DMS 273 treated with DMSO at 0.1 percent for 48 hours (cell line): ENCODE measurements at regions not wholly inside any gene's neighbourhood (a gene's known extent, or its start where the extent isn't known, plus 50 kb on each side); places are given as distances from the start of the nearest gene placed in this dataset.
"Not testable (repeated sequence)": the region's sequence is repeated elsewhere in the genome, so short reads cannot be mapped to it uniquely, and the experiment has no call there.

ENCODE experiments used
- DNase-seq: peaks from one replicate; lab custom pipeline; 2025; lab: John Stamatoyannopoulos, UW

DNA sequence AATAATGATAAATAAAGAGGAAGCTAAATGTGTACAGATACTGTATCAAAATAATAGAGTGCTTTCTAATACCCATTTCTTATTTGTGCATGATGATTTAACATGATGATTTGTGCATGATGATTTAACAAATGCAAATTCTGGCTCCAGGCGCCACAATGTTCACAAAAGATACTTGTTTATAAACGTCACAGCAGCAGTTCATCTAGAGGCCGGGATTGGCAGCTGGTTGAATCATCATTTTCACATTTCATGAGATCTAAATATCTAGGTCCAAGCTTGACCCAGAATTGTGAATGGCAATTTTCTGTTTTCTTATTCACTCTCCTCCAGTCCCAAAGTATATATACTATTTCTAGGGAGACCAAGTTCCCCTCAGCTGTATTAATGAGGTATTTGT, 322.0 kb downstream of the SUCLG1 start:
- no peak for DNase-seq

- no peak for DNase-seq
Measured at GRCh38 chr2:84132370-84132769, 326.7 kb downstream of the SUCLG1 start.

DNA sequence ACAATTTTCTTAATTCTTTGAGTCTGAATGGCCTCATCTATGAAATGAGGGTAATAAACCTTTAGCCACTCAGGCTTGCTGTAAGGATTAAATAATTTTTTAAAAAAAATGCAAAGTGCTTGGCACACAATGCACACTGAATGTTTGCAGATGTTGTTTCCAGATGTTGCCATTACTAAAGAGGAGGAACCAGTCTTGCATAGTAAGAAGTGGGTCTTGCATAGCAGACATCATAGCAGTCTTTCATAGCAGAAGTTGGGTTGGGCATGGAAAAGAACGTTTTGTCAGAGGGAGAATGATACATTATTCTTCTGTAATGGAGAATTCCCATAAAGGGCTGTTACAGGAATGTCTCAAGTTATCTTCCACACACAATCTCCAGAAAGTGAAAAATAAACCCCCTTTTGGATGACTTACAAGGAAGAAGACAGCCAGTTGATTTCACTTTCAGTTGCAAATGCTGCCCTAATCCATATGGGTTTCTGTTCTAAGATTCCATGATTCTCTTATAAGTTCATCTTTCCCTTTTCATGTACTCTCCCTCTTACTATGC, 327.7 kb downstream of the SUCLG1 start:
- no peak for DNase-seq

GRCh38 chr2:84129018-84129417, 330.1 kb downstream of the SUCLG1 start:
- no peak for DNase-seq

DNA sequence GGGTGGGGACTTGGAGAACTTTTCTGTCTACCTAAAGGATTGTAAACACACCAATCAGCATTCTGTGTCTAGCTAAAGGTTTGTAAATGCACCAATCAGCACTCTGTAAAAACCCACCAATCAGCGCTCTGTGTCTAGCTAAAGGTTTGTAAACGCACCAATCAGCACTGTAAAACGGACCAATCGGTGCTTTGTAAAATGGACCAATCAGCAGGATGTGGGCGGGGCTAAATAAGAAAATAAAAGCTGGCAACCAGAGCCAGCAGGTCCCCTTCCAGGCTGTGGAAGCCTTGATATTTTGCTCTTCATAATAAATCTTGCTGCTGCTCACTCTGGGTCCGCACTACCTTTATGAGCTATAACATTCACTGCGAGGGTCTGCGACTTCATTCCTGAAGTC, 331.3 kb downstream of the SUCLG1 start:
- DNase-seq, result not testable (repeated sequence)

- no peak for DNase-seq
Measured at GRCh38 chr2:84126530-84126929, 332.6 kb downstream of the SUCLG1 start.

DNA sequence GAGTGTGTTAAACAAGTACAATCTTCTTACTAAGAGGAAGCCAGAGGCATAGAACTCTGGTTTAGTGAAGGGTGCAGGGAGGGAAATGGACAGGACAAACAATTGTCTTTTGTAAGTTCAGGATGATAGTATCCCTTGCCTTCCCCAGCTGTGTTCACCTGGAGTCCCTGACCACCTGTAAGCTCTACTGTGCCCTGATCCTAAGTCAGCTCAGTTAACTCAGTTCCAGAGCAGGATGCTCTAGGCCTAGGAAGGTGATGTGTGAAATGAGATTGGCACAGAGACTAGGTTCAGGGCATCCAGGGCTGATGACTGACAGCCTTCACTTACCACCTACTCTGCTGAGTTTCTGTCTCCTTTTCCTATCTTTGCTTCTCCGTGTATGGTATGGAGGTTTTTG, 333.0 kb downstream of the SUCLG1 start:
- no peak for DNase-seq

DNA sequence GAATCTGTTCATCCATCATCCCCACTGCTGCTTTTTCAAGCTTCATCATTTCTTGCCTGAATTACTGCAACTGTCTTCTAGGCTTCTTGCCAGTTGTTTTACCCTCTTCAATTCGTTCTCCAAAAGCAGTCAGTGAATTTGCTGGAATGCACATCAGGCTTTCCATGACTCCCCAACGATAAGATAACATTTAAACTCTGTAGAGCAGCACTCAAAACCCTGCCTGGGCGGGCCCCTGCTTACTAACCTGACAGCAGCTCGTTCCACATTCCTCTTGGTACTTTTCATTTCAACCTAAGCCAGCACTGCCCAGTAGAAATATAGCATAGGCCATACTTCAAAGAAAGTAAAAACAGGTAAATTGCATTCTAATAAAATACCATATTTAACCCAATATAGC, 342.9 kb downstream of the SUCLG1 start:
- no peak for DNase-seq

DNA sequence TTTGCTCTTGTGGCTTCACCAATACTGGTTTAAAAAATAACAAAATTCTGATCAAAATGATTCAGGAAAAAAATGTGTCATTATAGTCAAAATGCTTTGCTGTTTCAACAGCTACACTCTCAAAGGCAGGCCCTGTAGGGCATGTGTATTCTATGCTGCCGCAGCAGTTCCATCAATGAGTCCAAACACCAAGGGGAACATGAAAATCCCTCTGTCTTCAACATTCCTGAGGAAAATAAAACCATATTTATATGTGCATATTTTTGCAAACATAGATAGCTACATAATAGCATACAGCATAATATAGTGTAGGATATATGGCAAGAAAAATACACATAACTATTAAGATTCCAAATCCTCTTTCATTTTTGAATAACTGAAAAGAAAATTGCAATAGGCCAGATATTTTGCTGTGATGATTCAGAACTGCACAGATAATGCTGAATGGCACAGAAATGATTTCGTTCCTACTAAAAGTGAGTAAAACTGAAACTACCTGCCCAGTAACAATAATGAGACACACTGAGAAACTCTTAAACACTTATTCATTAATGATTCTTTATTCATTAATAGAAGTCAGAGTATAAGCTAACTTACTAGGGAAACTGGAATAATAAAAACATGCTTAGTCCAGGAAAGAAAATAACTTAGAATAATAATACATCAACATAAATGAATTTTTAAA, 343.8 kb downstream of the SUCLG1 start:
- DNase-seq, result no peak

GRCh38 chr2:84103816-84104527, 355.1 kb downstream of the SUCLG1 start:
- DNase-seq, result not testable (repeated sequence)

DNA sequence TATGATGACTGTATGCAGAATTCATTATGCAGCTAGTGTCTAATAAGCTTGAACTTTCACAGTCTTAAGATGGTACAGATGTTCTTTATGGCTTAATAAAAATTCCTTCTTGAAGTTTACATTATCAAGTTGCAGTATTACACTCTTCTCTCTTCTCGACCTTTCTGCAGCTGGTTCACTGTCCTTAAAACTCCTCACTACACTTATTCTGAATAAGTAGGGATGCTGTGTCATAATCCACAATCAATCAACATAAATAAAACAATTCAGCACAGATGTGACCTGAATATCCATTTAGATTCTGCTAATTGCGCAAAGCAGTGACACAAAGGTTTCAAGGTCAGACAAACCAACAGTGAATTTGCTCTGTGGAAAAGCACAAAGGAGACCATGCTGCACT, 356.8 kb downstream of the SUCLG1 start:
- DNase-seq, result no peak

DNA sequence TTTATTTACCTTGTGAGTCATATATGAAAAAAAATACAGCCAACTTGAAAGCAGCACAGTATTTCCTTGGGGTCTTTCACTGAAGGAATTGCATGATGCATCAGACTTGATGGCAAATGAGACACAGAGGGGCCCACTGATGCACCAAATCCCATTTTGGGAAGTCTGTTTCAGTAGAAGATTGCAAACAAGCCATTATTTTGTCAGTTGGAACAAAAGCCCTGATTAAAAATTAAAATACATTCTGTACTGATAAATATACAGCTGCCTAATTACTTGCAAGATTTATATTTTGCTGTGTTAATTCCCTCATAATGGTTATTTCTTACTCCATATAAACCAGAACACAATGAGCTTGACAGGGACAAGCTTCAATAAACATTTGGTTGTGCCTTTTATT, 370.4 kb downstream of the SUCLG1 start:
- no peak for DNase-seq

GRCh38 chr2:84085562-84085961, 373.5 kb downstream of the SUCLG1 start:
- DNase-seq, result no peak

DNA sequence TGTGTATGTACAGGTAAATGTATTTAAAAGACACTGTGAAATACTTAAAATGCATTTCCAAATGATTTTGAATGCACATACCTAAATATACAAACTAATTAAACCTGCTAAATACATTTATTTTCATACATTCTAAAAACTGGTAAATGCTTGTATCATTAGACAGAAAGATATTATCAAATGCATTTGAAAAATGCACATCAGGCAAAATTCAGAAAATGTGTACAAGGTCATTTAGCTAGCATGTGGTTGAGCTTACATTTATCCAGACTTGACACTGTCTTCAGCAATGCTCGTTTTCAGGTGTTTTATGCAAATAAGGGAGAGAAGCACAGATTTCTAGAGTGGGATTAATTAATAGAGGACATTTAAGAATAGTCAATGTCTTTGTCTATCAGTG, 374.2 kb downstream of the SUCLG1 start:
- DNase-seq, result no peak

- no peak for DNase-seq
Measured at GRCh38 chr2:84083984-84084383, 375.1 kb downstream of the SUCLG1 start.

DNA sequence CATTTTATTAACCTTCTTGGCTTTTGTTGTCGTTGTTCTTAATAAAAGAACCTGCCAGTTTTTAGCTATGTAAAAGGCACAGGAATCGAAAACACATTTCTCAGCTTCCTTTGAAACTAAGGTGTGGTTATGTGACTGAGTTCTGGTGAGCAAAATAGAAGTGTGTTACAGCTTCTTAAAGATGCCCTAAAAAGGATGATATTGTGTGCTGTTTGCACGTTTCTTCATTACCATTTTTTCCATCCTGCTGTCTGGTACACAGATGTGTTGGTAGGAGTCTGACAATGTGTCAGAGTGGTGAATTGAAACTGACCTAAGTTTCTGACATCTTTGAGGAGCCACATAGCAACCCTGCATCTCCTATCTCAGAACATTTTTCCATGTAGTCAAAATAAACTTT, 380.6 kb downstream of the SUCLG1 start:
- no peak for DNase-seq

GRCh38 chr2:84077496-84077895, 381.6 kb downstream of the SUCLG1 start:
- no peak for DNase-seq

DNA sequence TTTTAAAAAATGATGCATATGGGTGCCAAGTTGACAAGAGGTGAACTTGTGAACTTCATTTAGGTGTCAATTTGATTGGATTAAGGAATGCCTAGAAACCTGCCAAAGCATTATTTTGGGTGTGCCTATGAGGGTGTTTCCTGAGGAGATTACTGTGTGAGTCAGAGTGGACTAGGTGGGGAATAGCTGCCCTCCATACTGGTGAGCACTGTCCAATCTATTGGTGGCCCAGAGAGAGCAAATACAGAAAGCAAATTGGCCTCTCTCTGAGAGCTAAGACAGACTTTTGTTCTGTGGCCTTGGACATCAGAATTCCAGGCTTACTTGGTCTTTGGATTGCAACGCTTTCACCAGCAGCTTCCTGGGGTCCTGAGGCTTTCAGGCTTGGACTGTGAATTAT, 388.0 kb downstream of the SUCLG1 start:
- DNase-seq, result no peak

DNA sequence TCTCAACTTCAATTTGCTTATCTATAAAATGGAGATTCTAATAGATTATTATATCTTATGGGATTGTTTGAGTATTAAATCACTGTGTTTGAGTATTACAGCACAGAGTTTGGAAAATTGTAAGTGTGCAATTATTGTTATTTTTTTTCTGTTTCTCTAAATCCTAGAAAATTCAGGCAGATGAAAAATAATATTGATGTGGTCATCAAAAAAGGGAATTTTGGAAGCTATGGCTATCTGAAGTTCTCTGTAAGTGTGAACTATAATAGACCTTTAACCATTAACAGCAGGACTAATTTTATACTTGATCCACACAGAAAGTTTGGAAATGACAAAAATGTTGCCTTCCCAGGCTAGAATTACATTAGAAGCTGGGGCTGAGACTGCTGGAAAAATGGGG, 393.2 kb downstream of the SUCLG1 start:
- DNase-seq, result no peak

DNA sequence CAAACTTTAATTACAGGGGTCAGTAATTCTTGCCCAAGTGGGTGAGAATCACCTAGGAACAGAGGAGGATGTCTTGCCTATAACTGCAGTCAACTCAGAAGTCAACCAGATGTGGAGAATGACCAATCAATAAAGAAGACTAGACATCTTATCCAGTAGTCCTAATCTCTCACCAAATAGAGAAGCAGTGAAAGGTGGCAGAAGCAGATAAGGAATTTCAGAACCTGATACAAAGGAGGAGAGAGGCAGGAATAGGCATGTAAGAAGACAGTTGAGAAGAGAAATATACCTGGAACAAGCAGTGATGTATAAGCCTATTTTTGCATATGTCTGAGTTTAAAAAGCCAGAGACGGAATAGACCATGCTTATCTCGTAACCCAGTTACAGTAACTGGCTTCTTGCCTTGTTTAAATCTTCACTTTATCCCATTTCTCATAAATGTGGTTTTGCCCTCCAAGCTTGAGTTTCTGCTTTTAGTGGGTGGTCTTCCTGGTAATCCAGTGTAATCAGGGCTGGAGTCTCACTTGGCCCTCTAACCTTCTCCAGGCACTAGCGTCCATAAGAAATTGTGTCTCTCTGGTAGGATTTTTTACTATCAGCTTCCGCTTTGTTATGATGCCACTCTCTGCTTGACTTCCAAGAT, 401.0 kb downstream of the SUCLG1 start:
- DNase-seq, result no peak

DNA sequence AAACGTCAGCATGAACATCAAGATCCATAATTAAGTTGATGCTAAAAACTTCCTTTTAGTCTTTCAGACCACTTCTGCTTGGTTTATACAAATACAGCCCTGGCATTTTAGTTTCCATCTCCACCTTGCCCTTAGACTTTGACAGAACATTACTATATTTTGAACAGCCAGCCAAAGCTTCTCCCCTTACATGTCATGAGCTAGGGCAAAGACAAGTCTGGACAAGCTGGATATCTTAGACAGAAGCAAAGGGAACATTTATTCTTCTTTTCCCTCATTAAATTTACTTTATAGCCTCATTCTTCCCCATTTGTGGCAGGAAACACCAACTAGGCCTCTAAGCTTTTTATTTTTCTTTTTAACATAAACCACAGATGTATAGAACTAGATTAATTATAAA, 403.3 kb downstream of the SUCLG1 start:
- peak; percentile 23 for DNase-seq

GRCh38 chr2:84054577-84054976, 404.5 kb downstream of the SUCLG1 start:
- DNase-seq, result not testable (repeated sequence)

DNA sequence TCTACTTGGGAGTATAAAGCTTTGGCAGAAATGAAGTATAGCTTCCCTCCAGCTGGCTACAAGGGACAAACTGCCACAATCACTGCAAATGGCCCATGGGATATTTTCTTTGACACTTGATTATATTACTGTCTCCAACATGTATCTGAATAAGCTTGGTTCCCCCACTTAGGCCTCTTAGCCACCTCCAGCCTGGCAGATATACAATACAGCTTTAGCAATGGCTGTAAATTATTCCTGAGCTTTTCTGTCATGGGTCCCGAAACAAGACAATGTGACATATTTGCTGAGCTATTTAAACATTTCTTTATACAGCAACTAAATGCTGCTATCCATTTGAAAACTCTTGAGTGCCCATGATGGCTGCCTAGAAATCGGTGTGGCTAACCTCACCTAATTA, 406.2 kb downstream of the SUCLG1 start:
- DNase-seq, result no peak
